DMS 273 treated with DMSO at 0.1 percent for 48 hours (cell line): ENCODE measurements at regions not wholly inside any gene's neighbourhood (a gene's known extent, or its start where the extent isn't known, plus 50 kb on each side); places are given as distances from the start of the nearest gene placed in this dataset.

ENCODE experiments used
- DNase-seq: peaks from one replicate; lab custom pipeline; 2025; lab: John Stamatoyannopoulos, UW

- no peak for DNase-seq
Measured at GRCh38 chr2:34954758-34955157, 1355.7 kb upstream of the FAM98A start.

- no peak for DNase-seq
Measured at GRCh38 chr2:34950797-34951196, 1351.7 kb upstream of the FAM98A start.

GRCh38 chr2:34949316-34949715 is 1350.2 kb upstream of the FAM98A start:
- DNase-seq = no peak

- no peak for DNase-seq
Measured at GRCh38 chr2:34936089-34936488, 1337.0 kb upstream of the FAM98A start.

GRCh38 chr2:34912084-34912483 is 1313.0 kb upstream of the FAM98A start:
- DNase-seq = no peak

- DNase-seq = no peak
Measured at GRCh38 chr2:34909992-34910705, 1311.0 kb upstream of the FAM98A start.

GRCh38 chr2:34907812-34908211 is 1308.7 kb upstream of the FAM98A start:
- DNase-seq = no peak

GRCh38 chr2:34901739-34902138 is 1302.6 kb upstream of the FAM98A start:
- DNase-seq = no peak

- no peak for DNase-seq
Measured at GRCh38 chr2:34899079-34899478, 1300.0 kb upstream of the FAM98A start.

- no peak for DNase-seq
Measured at GRCh38 chr2:34892766-34893165, 1293.7 kb upstream of the FAM98A start.

- DNase-seq = no peak
Measured at GRCh38 chr2:34892256-34892655, 1293.2 kb upstream of the FAM98A start.

- no peak for DNase-seq
Measured at GRCh38 chr2:34875091-34875745, 1276.1 kb upstream of the FAM98A start.

- no peak for DNase-seq
Measured at GRCh38 chr2:34853646-34854045, 1254.5 kb upstream of the FAM98A start.

GRCh38 chr2:34851804-34852203 is 1252.7 kb upstream of the FAM98A start:
- DNase-seq = no peak

- no peak for DNase-seq
Measured at GRCh38 chr2:34849827-34850226, 1250.7 kb upstream of the FAM98A start.

- DNase-seq = no peak
Measured at GRCh38 chr2:34848691-34849090, 1249.6 kb upstream of the FAM98A start.

GRCh38 chr2:34848132-34848531 is 1249.0 kb upstream of the FAM98A start:
- no peak for DNase-seq

- DNase-seq = no peak
Measured at GRCh38 chr2:34844629-34845028, 1245.5 kb upstream of the FAM98A start.

GRCh38 chr2:34838408-34838807 is 1239.3 kb upstream of the FAM98A start:
- no peak for DNase-seq

GRCh38 chr2:34836361-34836760 is 1237.3 kb upstream of the FAM98A start:
- no peak for DNase-seq

- no peak for DNase-seq
Measured at GRCh38 chr2:34831096-34831495, 1232.0 kb upstream of the FAM98A start.

GRCh38 chr2:34828481-34828880 is 1229.4 kb upstream of the FAM98A start:
- no peak for DNase-seq

GRCh38 chr2:34827398-34827797 is 1228.3 kb upstream of the FAM98A start:
- no peak for DNase-seq

- DNase-seq = no peak
Measured at GRCh38 chr2:34825686-34826085, 1226.6 kb upstream of the FAM98A start.
